Fibroblast of lung (primary cell): ENCODE measurements at regions not wholly inside any gene's neighbourhood (a gene's known extent, or its start where the extent isn't known, plus 50 kb on each side); places are given as distances from the start of the nearest gene placed in this dataset.

ENCODE experiments used
- DNase-seq, 2 donors: peaks; one replicate each; pipeline versions ENCODE4 v3.0.0 to v3.0.0-alpha.2; 2010; ENCODE audit warnings: low read depth in 2 of 2
- H2AFZ ChIP-seq: 2 replicates; pipeline ENCODE4 v1.5.1; 2012; ENCODE audit warnings: low read length, control low read depth, inconsistent platforms
- H3K27ac ChIP-seq: 2 replicates; pipeline ENCODE4 v1.5.1; 2011; ENCODE audit warnings: low read length, control low read depth; ENCODE audit not compliant: insufficient read depth
- H3K27me3 ChIP-seq: 2 replicates; pipeline ENCODE4 v1.5.1; 2011; ENCODE audit warnings: mild to moderate bottlenecking, low read length; ENCODE audit not compliant: control insufficient read depth, insufficient read depth
- H3K36me3 ChIP-seq: 2 replicates; pipeline ENCODE4 v1.5.1; 2011; ENCODE audit warnings: low read length; ENCODE audit not compliant: control insufficient read depth, insufficient read depth
- H3K4me1 ChIP-seq: 2 replicates; pipeline ENCODE4 v1.5.1; 2011; ENCODE audit warnings: low read length; ENCODE audit not compliant: control insufficient read depth, insufficient read depth; ENCODE audit errors: extremely low read depth
- H3K4me2 ChIP-seq: 2 replicates; pipeline ENCODE4 v1.5.1; 2011; ENCODE audit warnings: low read length, control low read depth; ENCODE audit not compliant: insufficient read depth; ENCODE audit errors: extremely low read depth
- H3K4me3 ChIP-seq, 4 experiments: fragments of 200-600 bp in 1 of 4; sonication (generic) in 1 of 4; replicated peaks in 1 of 4; 2 replicates each; pipeline ENCODE4 v1.5.1; 2011 to 2016; ENCODE audit warnings: low read length in 4 of 4, low read depth in 3 of 4, mild to moderate bottlenecking in 3 of 4, control low read depth in 2 of 4, inconsistent platforms in 1 of 4, mixed read lengths in 1 of 4; ENCODE audit not compliant: insufficient read depth in 1 of 4; ENCODE audit errors: control extremely low read depth in 1 of 4
- H3K79me2 ChIP-seq: 2 replicates; pipeline ENCODE4 v1.5.1; 2012; ENCODE audit warnings: mild to moderate bottlenecking, low read length, inconsistent platforms; ENCODE audit not compliant: control insufficient read depth, insufficient read depth
- H3K9ac ChIP-seq: 2 replicates; pipeline ENCODE4 v1.5.1; 2011; ENCODE audit warnings: mild to moderate bottlenecking, low read length, control low read depth; ENCODE audit not compliant: insufficient read depth
- H3K9me3 ChIP-seq: 2 replicates; pipeline ENCODE4 v1.5.1; 2012; ENCODE audit warnings: low read depth, low read length; ENCODE audit not compliant: control insufficient read depth, insufficient read depth
- H4K20me1 ChIP-seq: 2 replicates; pipeline ENCODE4 v1.5.1; 2011; ENCODE audit warnings: low read length; ENCODE audit not compliant: control insufficient read depth, insufficient read depth; ENCODE audit errors: extremely low read depth
- EZH2 ChIP-seq: IDR thresholded peaks from 2 replicates; pipeline ENCODE4 v1.5.1; 2012; ENCODE audit warnings: low read length, control low read depth, mild to moderate bottlenecking; ENCODE audit errors: missing control alignments
- TF ChIP-seq, protein P1 (sequence below), 2 donors: IDR thresholded peaks in 1 of 2; conservative IDR thresholded peaks in 1 of 2; 1 replicate in 1 of 2; 2 replicates in 1 of 2; pipeline ENCODE4 v1.5.1; 2011 to 2012; ENCODE audit warnings: low read length in 2 of 2, control low read depth in 1 of 2, inconsistent platforms in 1 of 2, low read depth in 1 of 2, mild to moderate bottlenecking in 1 of 2

DNA sequence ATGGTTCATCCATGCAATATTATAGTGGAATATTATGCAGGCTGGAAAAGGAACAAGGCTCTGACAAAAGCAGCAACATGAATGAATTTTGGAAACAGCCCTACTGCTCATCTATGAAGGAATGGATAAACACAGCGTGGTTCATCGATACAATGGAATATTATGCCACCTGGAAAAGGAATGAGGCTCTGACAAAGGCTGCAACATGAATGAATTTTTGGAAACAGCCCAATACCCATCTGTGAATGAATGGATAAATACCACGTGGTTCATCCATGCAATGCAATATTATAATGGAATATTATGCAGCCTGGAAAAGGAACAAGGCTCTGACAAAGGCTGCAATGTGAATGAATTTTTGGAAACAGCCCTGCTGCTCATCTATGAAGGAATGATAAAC is 160.4 kb downstream of the CRLF2 start:
- Histone ChIP-seq H3K4me2 (no peak overlapping the region), H3K9ac (no peak overlapping the region), H2AFZ (no peak overlapping the region), H3K4me3 (no peak overlapping the region), H3K4me1 (no peaks in the 10 kb centered on the region), H3K79me2 (no peaks in the 10 kb centered on the region), H3K27me3 (no peaks in the 10 kb centered on the region), H4K20me1 (no peaks in the 10 kb centered on the region), H3K36me3 (no peaks in the 10 kb centered on the region), H3K27ac (no peak overlapping the region), H3K9me3 (no peaks in the 10 kb centered on the region)
- no peak for TF ChIP-seq EZH2
- TF ChIP-seq, protein P1, sequence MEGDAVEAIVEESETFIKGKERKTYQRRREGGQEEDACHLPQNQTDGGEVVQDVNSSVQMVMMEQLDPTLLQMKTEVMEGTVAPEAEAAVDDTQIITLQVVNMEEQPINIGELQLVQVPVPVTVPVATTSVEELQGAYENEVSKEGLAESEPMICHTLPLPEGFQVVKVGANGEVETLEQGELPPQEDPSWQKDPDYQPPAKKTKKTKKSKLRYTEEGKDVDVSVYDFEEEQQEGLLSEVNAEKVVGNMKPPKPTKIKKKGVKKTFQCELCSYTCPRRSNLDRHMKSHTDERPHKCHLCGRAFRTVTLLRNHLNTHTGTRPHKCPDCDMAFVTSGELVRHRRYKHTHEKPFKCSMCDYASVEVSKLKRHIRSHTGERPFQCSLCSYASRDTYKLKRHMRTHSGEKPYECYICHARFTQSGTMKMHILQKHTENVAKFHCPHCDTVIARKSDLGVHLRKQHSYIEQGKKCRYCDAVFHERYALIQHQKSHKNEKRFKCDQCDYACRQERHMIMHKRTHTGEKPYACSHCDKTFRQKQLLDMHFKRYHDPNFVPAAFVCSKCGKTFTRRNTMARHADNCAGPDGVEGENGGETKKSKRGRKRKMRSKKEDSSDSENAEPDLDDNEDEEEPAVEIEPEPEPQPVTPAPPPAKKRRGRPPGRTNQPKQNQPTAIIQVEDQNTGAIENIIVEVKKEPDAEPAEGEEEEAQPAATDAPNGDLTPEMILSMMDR (conservative IDR thresholded peaks at IDR 0.05 in 1 of 2, IDR thresholded peaks at IDR 0.05 in 1 of 2; ENCODE audit: low read depth in 1 of 2, low read length in 2 of 2): no peak
- DNase-seq: no peak

DNA sequence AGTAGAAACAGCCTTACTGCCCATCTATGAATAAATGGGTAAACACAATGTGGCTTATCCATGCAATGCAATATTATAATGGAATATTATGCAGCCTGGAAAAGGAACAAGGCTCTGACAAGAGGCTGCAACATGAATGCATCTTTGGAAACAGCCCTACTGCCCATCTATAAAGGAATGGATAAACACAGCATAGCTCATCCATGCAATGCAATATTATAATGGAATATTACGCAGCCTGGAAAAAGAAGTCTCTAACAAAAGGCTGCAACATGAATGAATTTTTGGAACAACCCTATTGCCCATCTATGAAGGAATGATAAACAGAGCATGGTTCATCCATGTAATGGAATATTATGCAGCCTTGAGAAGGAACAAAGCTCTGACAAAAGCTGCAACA is 161.0 kb downstream of the CRLF2 start:
- no peak for DNase-seq
- no peaks in the 10 kb centered on the region for H3K36me3 ChIP-seq
- no peak overlapping the region for H3K4me2 ChIP-seq
- TF ChIP-seq, protein P1 (conservative IDR thresholded peaks at IDR 0.05 in 1 of 2, IDR thresholded peaks at IDR 0.05 in 1 of 2; ENCODE audit: low read depth in 1 of 2, low read length in 2 of 2): no peak
- TF ChIP-seq EZH2: no peak
- no peak overlapping the region for H3K9ac ChIP-seq
- no peaks in the 10 kb centered on the region for H3K79me2 ChIP-seq
- H2AFZ ChIP-seq: no peak overlapping the region
- H3K27ac ChIP-seq: no peak overlapping the region
- no peaks in the 10 kb centered on the region for H3K4me1 ChIP-seq
- H3K9me3 ChIP-seq: no peaks in the 10 kb centered on the region
- H4K20me1 ChIP-seq: no peaks in the 10 kb centered on the region
- H3K27me3 ChIP-seq: no peaks in the 10 kb centered on the region
- H3K4me3 ChIP-seq: no peak overlapping the region

DNA sequence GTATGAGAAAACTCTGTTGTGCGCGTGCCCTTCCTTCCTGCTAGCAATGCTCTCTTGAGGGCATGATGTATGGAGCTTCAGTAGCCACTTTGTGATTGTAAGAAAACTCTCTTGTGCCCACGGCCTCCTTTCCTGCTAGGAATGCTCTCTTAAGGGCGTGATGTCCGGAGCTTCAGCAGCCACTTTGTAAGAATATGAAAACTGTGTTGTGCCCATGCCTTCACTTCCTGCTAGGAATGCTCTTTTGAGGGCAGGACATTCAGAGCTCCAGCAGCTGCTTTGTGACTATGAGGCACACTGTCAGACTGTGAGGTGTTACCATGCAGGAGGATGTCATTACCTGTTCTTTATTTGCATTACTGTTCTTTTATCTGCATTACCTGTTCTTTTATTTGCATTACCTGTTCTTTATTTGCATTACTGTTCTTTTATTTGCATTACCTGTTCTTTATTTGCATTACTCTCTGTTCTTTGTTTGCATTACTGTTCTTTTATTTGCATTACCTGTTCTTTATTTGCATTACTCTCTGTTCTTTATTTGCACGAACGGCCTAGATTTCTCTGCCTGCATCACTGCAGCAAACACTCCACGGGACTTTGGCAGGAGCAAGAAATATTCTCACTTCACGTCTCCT is 166.7 kb downstream of the CRLF2 start:
- TF ChIP-seq, protein P1 (conservative IDR thresholded peaks at IDR 0.05 in 1 of 2, IDR thresholded peaks at IDR 0.05 in 1 of 2; ENCODE audit: low read depth in 1 of 2, low read length in 2 of 2): no peak
- no peak for TF ChIP-seq EZH2
- H3K79me2 ChIP-seq: no peaks in the 10 kb centered on the region
- no peaks in the 10 kb centered on the region for H3K36me3 ChIP-seq
- H2AFZ ChIP-seq: no peak overlapping the region
- H4K20me1 ChIP-seq: no peaks in the 10 kb centered on the region
- no peak overlapping the region for H3K9ac ChIP-seq
- H3K4me3 ChIP-seq: no peak overlapping the region
- no peak overlapping the region for H3K27ac ChIP-seq
- no peak overlapping the region for H3K4me2 ChIP-seq
- H3K27me3 ChIP-seq: no peaks in the 10 kb centered on the region
- no peaks in the 10 kb centered on the region for H3K9me3 ChIP-seq
- DNase-seq: no peak
- no peaks in the 10 kb centered on the region for H3K4me1 ChIP-seq
